ENCODE measurements at regions not wholly inside any gene's neighbourhood (a gene's known extent, or its start where the extent isn't known, plus 50 kb on each side); places are given as distances from the start of the nearest gene placed in this dataset.

DNA sequence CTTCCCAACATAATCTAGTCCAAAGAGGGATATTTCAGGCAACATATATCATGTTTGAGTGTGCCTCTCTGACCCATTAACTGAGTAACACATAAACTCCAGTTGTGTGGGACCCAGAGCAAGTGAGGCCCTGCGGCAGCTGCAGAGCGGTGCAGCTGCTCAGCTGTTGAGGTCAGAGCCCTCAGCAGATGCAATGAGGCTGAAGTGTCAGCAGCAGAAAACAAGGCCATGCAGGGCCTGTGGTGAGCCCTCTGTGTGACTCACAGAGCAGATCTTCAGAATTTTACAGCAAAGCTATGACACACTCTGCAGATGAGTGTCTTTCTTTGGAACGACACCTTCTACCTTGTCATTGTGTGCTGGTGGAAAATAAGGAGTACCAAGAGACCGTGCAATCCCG is 168.5 kb downstream of the CBLN2 start:
- Histone ChIP-seq H3K9ac (no peak overlapping the region), H4K20me1 (no peaks in the 10 kb centered on the region), H3K4me2 (no peak overlapping the region), H3K4me1 (no peaks in the 10 kb centered on the region), H3K27ac (no peak overlapping the region), H3K36me3 (no peaks in the 10 kb centered on the region), H3K4me3 (no peak overlapping the region), H3K27me3 (no peaks in the 10 kb centered on the region), H3K9me3 (peaks cover 9% of the 10 kb centered on the region)
- no peak for TF ChIP-seq Cebpa-rat (IDR thresholded peaks at IDR 0.05)

DNA sequence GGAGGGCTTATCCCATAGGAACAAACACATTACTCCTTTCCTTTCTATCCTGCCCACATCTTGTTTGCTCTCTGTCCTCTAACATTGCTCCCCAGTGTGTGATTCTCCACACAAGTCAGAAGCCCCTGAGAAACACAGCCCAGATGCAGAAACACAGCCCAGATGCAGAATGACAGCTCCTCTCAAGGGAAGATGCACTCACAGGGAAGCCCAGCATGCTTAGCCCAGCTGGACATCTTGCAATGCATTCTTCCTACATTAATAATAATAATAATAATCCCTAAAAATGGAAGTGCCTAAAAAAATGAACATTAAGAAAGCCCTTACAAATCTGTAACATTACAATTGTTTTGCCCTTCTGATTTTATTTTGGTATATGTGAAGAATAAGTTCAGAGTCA is 172.1 kb downstream of the CBLN2 start:
- no peak for TF ChIP-seq Cebpa-rat (IDR thresholded peaks at IDR 0.05)
- no peak overlapping the region for H3K9ac ChIP-seq
- no peak overlapping the region for H3K4me3 ChIP-seq
- H3K27me3 ChIP-seq: no peaks in the 10 kb centered on the region
- H3K27ac ChIP-seq: no peak overlapping the region
- no peak overlapping the region for H3K4me2 ChIP-seq
- peaks cover 15% of the 10 kb centered on the region for H3K9me3 ChIP-seq
- H3K36me3 ChIP-seq: no peaks in the 10 kb centered on the region
- no peaks in the 10 kb centered on the region for H3K4me1 ChIP-seq
- H4K20me1 ChIP-seq: no peaks in the 10 kb centered on the region

DNA sequence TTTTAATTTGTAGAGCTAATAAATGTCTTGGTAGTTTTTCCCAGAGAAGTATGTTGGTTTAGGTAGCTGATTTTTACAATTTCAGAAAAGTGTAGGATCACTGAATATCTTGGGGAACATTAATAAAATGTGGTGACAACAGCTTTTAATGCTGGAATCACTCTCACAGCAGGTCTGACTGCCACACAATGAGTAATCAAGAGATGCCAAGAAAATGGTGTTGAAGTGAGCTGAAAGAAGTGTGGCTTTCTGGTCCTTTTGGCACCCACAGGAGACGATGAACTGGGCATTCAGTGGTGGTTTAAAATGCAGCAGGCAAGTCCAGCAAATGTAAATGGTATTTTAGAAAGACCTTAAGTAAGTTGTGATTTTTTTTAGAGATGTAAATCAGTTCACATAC is 175.8 kb downstream of the CBLN2 start:
- no peaks in the 10 kb centered on the region for H4K20me1 ChIP-seq
- H3K27me3 ChIP-seq: no peaks in the 10 kb centered on the region
- no peak overlapping the region for H3K4me2 ChIP-seq
- no peak overlapping the region for H3K9ac ChIP-seq
- no peak overlapping the region for H3K27ac ChIP-seq
- no peaks in the 10 kb centered on the region for H3K4me1 ChIP-seq
- no peak overlapping the region for H3K4me3 ChIP-seq
- no peak for TF ChIP-seq Cebpa-rat (IDR thresholded peaks at IDR 0.05)
- H3K36me3 ChIP-seq: no peaks in the 10 kb centered on the region
- H3K9me3 ChIP-seq: peaks cover 15% of the 10 kb centered on the region

DNA sequence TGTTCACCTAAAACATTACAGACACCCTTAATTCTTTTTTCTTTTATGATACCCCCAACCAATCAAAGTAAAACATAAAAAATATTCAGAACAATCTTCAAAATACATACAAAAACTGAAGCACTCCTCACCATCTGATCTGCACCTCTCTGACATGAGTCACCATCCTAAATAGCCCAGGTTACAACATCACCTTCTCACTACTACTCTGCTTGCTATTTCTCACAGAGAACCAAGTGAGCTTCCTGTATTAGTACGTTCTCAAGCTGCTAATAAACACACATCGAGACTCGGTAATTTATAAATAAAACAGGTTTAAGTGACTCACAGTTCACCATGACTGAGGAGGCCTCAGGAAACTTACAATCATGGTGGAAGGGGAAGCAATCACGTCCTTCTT is 183.5 kb downstream of the CBLN2 start:
- Histone ChIP-seq H3K4me3 (no peak overlapping the region), H4K20me1 (no peaks in the 10 kb centered on the region), H3K36me3 (no peaks in the 10 kb centered on the region), H3K9ac (no peak overlapping the region), H3K27ac (no peak overlapping the region), H3K4me1 (no peaks in the 10 kb centered on the region), H3K4me2 (no peak overlapping the region), H3K9me3 (no peaks in the 10 kb centered on the region), H3K27me3 (no peaks in the 10 kb centered on the region)
- TF ChIP-seq Cebpa-rat (IDR thresholded peaks at IDR 0.05): no peak

GRCh38 chr18:72342933-72343332 is 201.2 kb downstream of the CBLN2 start:
- Histone ChIP-seq H3K9ac (no peak overlapping the region), H3K4me2 (no peak overlapping the region), H3K9me3 (no peaks in the 10 kb centered on the region), H3K27me3 (no peaks in the 10 kb centered on the region), H4K20me1 (no peaks in the 10 kb centered on the region), H3K4me1 (no peaks in the 10 kb centered on the region), H3K36me3 (no peaks in the 10 kb centered on the region), H3K27ac (no peak overlapping the region), H3K4me3 (no peak overlapping the region)
- TF ChIP-seq Cebpa-rat (IDR thresholded peaks at IDR 0.05): no peak

- no peaks in the 10 kb centered on the region for H3K4me1 ChIP-seq
- no peak overlapping the region for H3K4me2 ChIP-seq
- no peaks in the 10 kb centered on the region for H3K9me3 ChIP-seq
- no peak overlapping the region for H3K4me3 ChIP-seq
- H3K27ac ChIP-seq: no peak overlapping the region
- H3K36me3 ChIP-seq: no peaks in the 10 kb centered on the region
- H3K9ac ChIP-seq: no peak overlapping the region
- no peak for TF ChIP-seq Cebpa-rat (IDR thresholded peaks at IDR 0.05)
- no peaks in the 10 kb centered on the region for H4K20me1 ChIP-seq
- H3K27me3 ChIP-seq: no peaks in the 10 kb centered on the region
Measured at GRCh38 chr18:72339976-72340375, 204.2 kb downstream of the CBLN2 start.

GRCh38 chr18:72336786-72337185 is 207.4 kb downstream of the CBLN2 start:
- H3K4me2 ChIP-seq: no peak overlapping the region
- no peak overlapping the region for H3K9ac ChIP-seq
- TF ChIP-seq Cebpa-rat (IDR thresholded peaks at IDR 0.05): no peak
- no peaks in the 10 kb centered on the region for H3K36me3 ChIP-seq
- H3K9me3 ChIP-seq: no peaks in the 10 kb centered on the region
- no peak overlapping the region for H3K27ac ChIP-seq
- H3K4me1 ChIP-seq: no peaks in the 10 kb centered on the region
- H3K4me3 ChIP-seq: no peak overlapping the region
- H3K27me3 ChIP-seq: no peaks in the 10 kb centered on the region
- no peaks in the 10 kb centered on the region for H4K20me1 ChIP-seq

DNA sequence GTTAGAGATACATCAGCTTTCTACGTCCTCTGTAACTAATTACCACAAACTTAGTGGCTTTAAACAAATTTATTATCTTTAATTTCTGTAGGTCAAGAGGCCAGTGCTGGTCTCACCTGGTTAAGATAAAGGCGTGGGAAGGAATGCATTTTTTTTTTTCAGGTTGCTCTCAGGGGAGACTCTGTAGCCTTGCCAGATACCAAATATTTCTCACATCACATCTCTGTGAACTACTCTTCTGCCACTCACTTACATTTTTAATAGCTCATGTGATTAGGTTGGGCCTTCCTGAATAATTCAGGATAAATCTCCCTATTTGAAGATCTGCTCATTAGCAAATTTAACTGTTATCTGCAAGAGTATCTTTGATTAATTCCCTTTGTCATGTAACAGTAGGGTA is 214.6 kb downstream of the CBLN2 start:
- no peak overlapping the region for H3K27ac ChIP-seq
- no peaks in the 10 kb centered on the region for H3K4me1 ChIP-seq
- H4K20me1 ChIP-seq: no peaks in the 10 kb centered on the region
- no peak for TF ChIP-seq Cebpa-rat (IDR thresholded peaks at IDR 0.05)
- no peaks in the 10 kb centered on the region for H3K9me3 ChIP-seq
- H3K4me2 ChIP-seq: no peak overlapping the region
- H3K36me3 ChIP-seq: no peaks in the 10 kb centered on the region
- no peak overlapping the region for H3K9ac ChIP-seq
- no peaks in the 10 kb centered on the region for H3K27me3 ChIP-seq
- no peak overlapping the region for H3K4me3 ChIP-seq

GRCh38 chr18:72325307-72325706 is 218.8 kb downstream of the CBLN2 start:
- TF ChIP-seq Cebpa-rat (IDR thresholded peaks at IDR 0.05): no peak
- H3K9ac ChIP-seq: no peak overlapping the region
- no peak overlapping the region for H3K4me3 ChIP-seq
- H3K27me3 ChIP-seq: no peaks in the 10 kb centered on the region
- H3K36me3 ChIP-seq: no peaks in the 10 kb centered on the region
- no peaks in the 10 kb centered on the region for H4K20me1 ChIP-seq
- H3K27ac ChIP-seq: no peak overlapping the region
- no peak overlapping the region for H3K4me2 ChIP-seq
- no peaks in the 10 kb centered on the region for H3K9me3 ChIP-seq
- H3K4me1 ChIP-seq: no peaks in the 10 kb centered on the region

GRCh38 chr18:72324677-72325076 is 219.5 kb downstream of the CBLN2 start:
- H3K4me3 ChIP-seq: no peak overlapping the region
- no peaks in the 10 kb centered on the region for H3K4me1 ChIP-seq
- H3K4me2 ChIP-seq: no peak overlapping the region
- H3K9me3 ChIP-seq: no peaks in the 10 kb centered on the region
- no peaks in the 10 kb centered on the region for H4K20me1 ChIP-seq
- H3K9ac ChIP-seq: no peak overlapping the region
- H3K36me3 ChIP-seq: no peaks in the 10 kb centered on the region
- no peak for TF ChIP-seq Cebpa-rat (IDR thresholded peaks at IDR 0.05)
- no peaks in the 10 kb centered on the region for H3K27me3 ChIP-seq
- H3K27ac ChIP-seq: no peak overlapping the region

DNA sequence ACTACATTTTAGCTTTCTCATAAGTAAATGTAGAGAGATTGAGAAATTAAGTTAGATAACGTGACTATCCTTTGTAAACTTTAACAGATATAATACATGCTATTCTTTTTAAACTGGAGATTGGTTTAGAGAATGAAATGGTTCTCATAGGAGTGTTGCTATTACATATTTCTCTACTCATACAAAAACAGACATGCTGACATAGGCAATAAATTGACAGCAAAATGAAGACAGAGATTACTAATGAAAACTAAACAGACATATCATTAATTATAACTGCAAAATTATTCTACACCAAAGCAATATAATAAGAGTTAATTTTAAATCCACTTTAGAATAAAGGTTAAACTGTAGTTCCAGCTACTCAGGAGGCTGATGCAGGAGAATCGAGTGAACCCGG is 227.6 kb downstream of the CBLN2 start:
- Histone ChIP-seq H3K4me3 (no peak overlapping the region), H3K9ac (no peak overlapping the region), H3K9me3 (no peaks in the 10 kb centered on the region), H3K4me1 (no peaks in the 10 kb centered on the region), H3K4me2 (no peak overlapping the region), H4K20me1 (no peaks in the 10 kb centered on the region), H3K27ac (no peak overlapping the region), H3K27me3 (no peaks in the 10 kb centered on the region), H3K36me3 (no peaks in the 10 kb centered on the region)
- no peak for TF ChIP-seq Cebpa-rat (IDR thresholded peaks at IDR 0.05)

Measured in BLaER1 (cell line).